OCI-LY7 (cell line): ENCODE measurements at regions not wholly inside any gene's neighbourhood (a gene's known extent, or its start where the extent isn't known, plus 50 kb on each side); places are given as distances from the start of the nearest gene placed in this dataset.
"Not testable (repeated sequence)": the region's sequence is repeated elsewhere in the genome, so short reads cannot be mapped to it uniquely, and the experiment has no call there.

Experiments used
- BruUV-seq: library from RNA; stranded (reverse); fragments of 400-500 nt; replicated peaks from 2 replicates; lab custom pipeline; 2021; lab: Mats Ljungman, UMichigan
- CTCF ChIA-PET: fragments of 300-600 bp; sonication (Branson Sonifier 250); formaldehyde crosslinking; loops from one replicate; lab custom pipeline; 2022; ENCODE audit warnings: antibody characterized with exemption; ENCODE audit not compliant: unreplicated experiment; lab: Charles Lee
- POLR2A ChIA-PET: fragments of 300-600 bp; sonication (Branson Sonifier 250); formaldehyde crosslinking; loops from one replicate; lab custom pipeline; 2022; ENCODE audit warnings: antibody characterized with exemption; lab: Charles Lee
- DNase-seq: peaks from one replicate; pipeline ENCODE4 v3.0.0-alpha.2; 2015; ENCODE audit warnings: low spot score
- H2AFZ ChIP-seq: fragments of 200-600 bp; sonication (generic), shearing (Covaris generic); 2 replicates; pipeline ENCODE4 v1.6.1; 2014; ENCODE audit warnings: mild to moderate bottlenecking, antibody characterized with exemption, low read length, moderate library complexity
- H3K27ac ChIP-seq: fragments of 200-600 bp; sonication (generic); 2 replicates; pipeline ENCODE4 v1.5.1; 2014; ENCODE audit warnings: mixed run types, low read depth, mild to moderate bottlenecking, moderate library complexity, low read length, inconsistent platforms; ENCODE audit not compliant: poor library complexity, severe bottlenecking
- H3K36me3 ChIP-seq: fragments of 200-600 bp; sonication (generic); 2 replicates; pipeline ENCODE4 v1.6.1; 2014; ENCODE audit warnings: mild to moderate bottlenecking, antibody characterized with exemption, low read length, moderate library complexity, mixed read lengths; ENCODE audit not compliant: insufficient read depth
- H3K4me1 ChIP-seq: fragments of 200-600 bp; sonication (generic); 2 replicates; pipeline ENCODE4 v1.5.1; 2014; ENCODE audit warnings: mild to moderate bottlenecking, low read length; ENCODE audit not compliant: insufficient read depth, poor library complexity, severe bottlenecking
- H3K4me2 ChIP-seq: fragments of 200-600 bp; sonication (generic); 2 replicates; pipeline ENCODE4 v1.6.1; 2014; ENCODE audit warnings: mild to moderate bottlenecking, low read length
- H3K4me3 ChIP-seq: fragments of 200-600 bp; sonication (generic); 2 replicates; pipeline ENCODE4 v1.5.1; 2014; ENCODE audit warnings: mild to moderate bottlenecking, low read depth, low read length; ENCODE audit not compliant: poor library complexity, severe bottlenecking
- H3K79me2 ChIP-seq: fragments of 200-600 bp; sonication (generic); 2 replicates; pipeline ENCODE4 v1.6.1; 2016; ENCODE audit warnings: low read depth, mild to moderate bottlenecking, low read length, moderate library complexity, mixed read lengths; ENCODE audit not compliant: insufficient read depth
- H3K9me2 ChIP-seq: fragments of 200-600 bp; sonication (generic); 2 replicates; pipeline ENCODE4 v1.6.1; 2016; ENCODE audit warnings: mild to moderate bottlenecking, low read length, mixed read lengths; ENCODE audit not compliant: insufficient read depth
- H3K9me3 ChIP-seq: fragments of 200-600 bp; sonication (generic); 2 replicates; pipeline ENCODE4 v1.6.1; 2014; ENCODE audit warnings: mild to moderate bottlenecking, mixed run types, low read length, mixed read lengths
- H4K20me1 ChIP-seq: fragments of 200-600 bp; sonication (generic); 2 replicates; pipeline ENCODE4 v1.6.1; 2014; ENCODE audit warnings: mild to moderate bottlenecking, antibody characterized with exemption, low read length, moderate library complexity, mixed read lengths; ENCODE audit not compliant: insufficient read depth
- CTCF ChIP-seq: fragments of 200-600 bp; sonication (generic); conservative IDR thresholded peaks from 2 replicates; pipeline ENCODE4 v1.5.1; 2014; ENCODE audit warnings: mild to moderate bottlenecking, antibody characterized with exemption, low read length, moderate library complexity, mixed read lengths
- EZH2phosphoT487 ChIP-seq: fragments of 200-600 bp; sonication (generic); IDR thresholded peaks from 2 replicates; pipeline ENCODE4 v1.6.1; 2018; ENCODE audit warnings: low read depth, borderline replicate concordance, mild to moderate bottlenecking, mixed run types, antibody characterized with exemption, low read length, moderate library complexity, mixed read lengths
- intact Hi-C: fragments of 100-400 bp; cut with micrococcal nuclease; formaldehyde crosslinking; loops from one replicate; pipeline ENCODE4 v1.10.0; 2022; ENCODE audit not compliant: unreplicated experiment

DNA sequence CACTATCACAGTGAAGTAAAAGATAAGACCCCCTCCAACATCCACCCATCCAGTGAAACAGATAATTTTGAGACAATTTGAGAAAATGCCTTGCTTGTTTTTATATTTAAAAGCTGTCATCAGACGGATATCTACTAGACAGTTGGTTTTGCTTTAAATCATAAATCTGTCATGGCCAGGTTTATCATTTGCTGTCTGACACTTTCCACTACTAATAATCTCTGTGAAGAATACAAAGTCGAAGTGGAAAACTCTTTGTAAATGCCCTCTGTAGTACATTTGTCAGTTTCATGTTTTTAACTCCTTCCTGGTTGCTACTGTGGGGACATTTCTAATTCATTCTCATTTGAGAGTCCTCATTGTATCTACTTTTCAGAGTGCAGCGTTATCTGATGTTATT lies 1606.2 kb upstream of the PCDH7 start:
- BruUV-seq = no TSS peak
- Histone ChIP-seq H3K4me2 (no peak overlapping the region), H2AFZ (no peak overlapping the region), H3K4me1 (no peaks in the 10 kb centered on the region), H3K79me2 (no peaks in the 10 kb centered on the region), H4K20me1 (no peaks in the 10 kb centered on the region), H3K4me3 (no peak overlapping the region), H3K9me2 (no peaks in the 10 kb centered on the region), H3K36me3 (no peaks in the 10 kb centered on the region), H3K27ac (no peak overlapping the region), H3K9me3 (no peaks in the 10 kb centered on the region)
- DNase-seq = no peak
- TF ChIP-seq EZH2phosphoT487 (no peak), CTCF (no peak)
- ChIA-PET POLR2A (no interaction called here), CTCF (no interaction called here)
- intact Hi-C loops = no loop called here

- not testable (repeated sequence) for H3K4me1 ChIP-seq, DNase-seq
Observed at GRCh38 chr4:29117231-29117722, 1602.9 kb upstream of the PCDH7 start.

GRCh38 chr4:29121586-29121985 lies 1598.6 kb upstream of the PCDH7 start:
- Histone ChIP-seq H3K9me3 (no peaks in the 10 kb centered on the region), H3K36me3 (no peaks in the 10 kb centered on the region), H3K9me2 (no peaks in the 10 kb centered on the region), H3K27ac (no peak overlapping the region), H3K4me2 (no peak overlapping the region), H4K20me1 (no peaks in the 10 kb centered on the region), H3K4me1 (no peaks in the 10 kb centered on the region), H2AFZ (no peak overlapping the region), H3K79me2 (no peaks in the 10 kb centered on the region), H3K4me3 (no peak overlapping the region)
- CTCF ChIA-PET = no interaction called here
- POLR2A ChIA-PET = no interaction called here
- no peak for TF ChIP-seq EZH2phosphoT487
- no peak for TF ChIP-seq CTCF
- DNase-seq = no peak
- no TSS peak for BruUV-seq
- intact Hi-C loops = no loop called here

More at GRCh38 chr4:29117231-29117722, 1602.9 kb upstream of the PCDH7 start:
- H3K4me2 ChIP-seq, BruUV-seq, CTCF ChIA-PET, intact Hi-C loops, H3K79me2 ChIP-seq, H3K27ac ChIP-seq, H3K9me2 ChIP-seq, H3K36me3 ChIP-seq, POLR2A ChIA-PET, H3K9me3 ChIP-seq, H4K20me1 ChIP-seq, H3K4me3 ChIP-seq, H2AFZ ChIP-seq: not testable (repeated sequence)
